ENCODE measurements at regions not wholly inside any gene's neighbourhood (a gene's known extent, or its start where the extent isn't known, plus 50 kb on each side); places are given as distances from the start of the nearest gene placed in this dataset.
"Not testable (repeated sequence)": the region's sequence is repeated elsewhere in the genome, so short reads cannot be mapped to it uniquely, and the experiment has no call there.

DNA sequence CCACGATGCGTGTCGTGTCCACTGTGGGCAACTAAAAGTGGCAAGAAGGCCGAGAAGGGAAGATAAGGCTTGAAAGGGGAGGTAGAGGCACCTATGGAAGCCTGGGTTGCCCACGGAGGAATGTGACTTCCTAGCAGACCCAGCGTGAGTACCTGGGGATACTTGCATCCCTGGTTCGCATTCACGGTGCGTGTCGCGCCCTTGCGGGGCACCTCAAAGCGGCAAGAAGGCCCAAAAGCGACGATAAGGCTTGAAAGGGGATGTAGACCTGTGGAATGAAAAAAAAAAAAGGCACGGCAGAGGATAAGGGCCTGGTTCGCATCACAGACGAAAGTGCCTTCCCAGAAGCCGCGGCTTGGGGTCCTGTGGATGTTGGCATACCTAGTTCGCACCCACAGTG, 282.9 kb downstream of the ALG10 start:
- no peaks in the 10 kb centered on the region for H3K36me3 ChIP-seq (ENCODE audit: insufficient read depth, low read length)
- no peak overlapping the region for H3K27ac ChIP-seq (ENCODE audit: low read depth, low read length)
- no peaks in the 10 kb centered on the region for H3K4me1 ChIP-seq (ENCODE audit: control insufficient read depth, insufficient read depth, low read length, unreplicated experiment)
- H3K4me3 ChIP-seq (ENCODE audit: low read depth, low read length) = no peak overlapping the region
- H3K79me2 ChIP-seq (ENCODE audit: control insufficient read depth, insufficient read depth, low read length, unreplicated experiment) = no peaks in the 10 kb centered on the region
- no peaks in the 10 kb centered on the region for H3K27me3 ChIP-seq (ENCODE audit: insufficient read depth, low read length)
- H2AFZ ChIP-seq (ENCODE audit: low read length, unreplicated experiment) = no peak overlapping the region

DNA sequence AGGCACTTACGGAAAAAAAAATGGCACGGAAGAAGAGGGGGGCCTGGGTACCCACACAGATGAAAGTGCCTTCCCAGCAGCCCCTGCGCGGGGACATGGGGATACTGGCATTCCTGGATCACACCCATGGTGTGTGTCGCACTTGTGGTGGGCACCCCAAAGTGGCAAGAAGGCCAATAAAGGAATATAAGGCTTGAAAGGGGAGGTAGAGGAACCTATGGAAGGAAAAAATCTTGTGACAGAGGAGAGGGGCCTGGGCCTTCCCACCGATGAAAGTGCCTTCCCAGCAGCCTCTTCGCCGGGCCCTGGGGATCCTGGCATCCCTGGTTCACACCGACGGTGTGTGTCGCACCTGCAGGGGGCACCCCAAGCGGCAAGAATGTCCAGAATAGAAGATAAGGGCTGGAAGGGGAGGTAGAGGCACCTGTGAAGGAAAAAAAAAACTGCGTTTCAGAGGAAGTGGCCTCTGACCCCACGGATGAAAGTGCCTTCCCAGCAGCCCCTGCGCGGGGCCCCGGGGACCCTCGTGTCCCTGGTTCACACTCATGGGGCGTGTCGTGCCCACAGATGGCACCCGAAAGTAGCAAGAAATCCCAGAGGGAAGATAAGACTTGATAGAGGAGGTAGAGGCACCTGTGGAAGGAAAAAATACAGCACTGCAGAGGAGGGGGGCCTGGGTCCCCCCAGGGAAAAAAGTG, 284.0 kb downstream of the ALG10 start:
- no peaks in the 10 kb centered on the region for H3K27me3 ChIP-seq (ENCODE audit: insufficient read depth, low read length)
- no peak overlapping the region for H2AFZ ChIP-seq (ENCODE audit: low read length, unreplicated experiment)
- no peak overlapping the region for H3K4me3 ChIP-seq (ENCODE audit: low read depth, low read length)
- no peaks in the 10 kb centered on the region for H3K36me3 ChIP-seq (ENCODE audit: insufficient read depth, low read length)
- H3K4me1 ChIP-seq (ENCODE audit: control insufficient read depth, insufficient read depth, low read length, unreplicated experiment) = no peaks in the 10 kb centered on the region
- no peaks in the 10 kb centered on the region for H3K79me2 ChIP-seq (ENCODE audit: control insufficient read depth, insufficient read depth, low read length, unreplicated experiment)
- no peak overlapping the region for H3K27ac ChIP-seq (ENCODE audit: low read depth, low read length)

DNA sequence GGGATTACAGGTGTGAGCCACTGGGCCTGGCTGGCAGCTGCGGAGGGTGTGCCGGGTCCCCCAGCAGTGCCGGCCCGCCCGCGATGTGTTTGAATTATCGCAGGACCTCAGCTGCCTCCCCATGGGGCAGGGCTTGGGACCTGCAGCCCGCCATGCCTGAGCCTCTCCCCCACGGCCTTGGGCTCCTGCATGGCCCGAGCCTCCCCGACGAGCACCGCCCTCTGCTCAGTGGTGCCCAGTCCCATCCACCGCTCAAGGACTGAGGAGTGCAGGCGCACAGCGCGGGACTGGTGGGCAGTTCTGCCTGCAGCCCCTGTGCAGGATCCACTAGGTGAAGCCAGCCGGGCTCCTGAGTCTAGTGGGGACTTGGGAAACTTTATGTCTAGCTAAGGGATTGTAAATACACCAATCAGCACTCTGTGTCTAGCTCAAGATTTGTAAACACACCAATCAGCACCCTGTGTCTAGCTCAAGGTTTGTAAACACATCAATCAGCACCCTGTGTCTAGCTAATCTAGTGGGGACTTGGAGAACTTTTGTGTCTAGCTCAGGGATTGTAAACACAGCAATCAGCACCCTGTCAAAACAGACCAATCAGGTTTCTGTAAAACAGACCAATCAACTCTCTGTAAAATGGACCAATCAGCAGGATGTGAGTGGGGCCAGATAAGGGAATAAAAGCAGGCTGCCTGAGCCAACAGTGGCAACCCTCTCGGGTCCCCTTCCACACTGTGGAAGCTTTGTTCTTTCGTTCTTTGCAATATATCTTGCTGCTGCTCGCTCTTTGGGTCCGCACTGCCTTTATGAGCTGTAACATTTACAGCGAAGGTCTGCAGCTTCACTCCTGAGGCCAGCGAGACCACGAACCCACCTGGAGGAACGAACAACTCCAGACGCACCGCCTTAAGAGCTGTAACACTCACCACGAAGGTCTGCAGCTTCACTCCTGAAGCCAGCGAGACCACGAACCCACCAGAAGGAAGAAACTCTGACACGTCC, 287.8 kb downstream of the ALG10 start:
- not testable (repeated sequence) for H3K4me1 ChIP-seq (ENCODE audit: control insufficient read depth, insufficient read depth, low read length, unreplicated experiment); H2AFZ ChIP-seq (ENCODE audit: low read length, unreplicated experiment); H3K36me3 ChIP-seq (ENCODE audit: insufficient read depth, low read length); H3K79me2 ChIP-seq (ENCODE audit: control insufficient read depth, insufficient read depth, low read length, unreplicated experiment); H3K27ac ChIP-seq (ENCODE audit: low read depth, low read length); H3K4me3 ChIP-seq (ENCODE audit: low read depth, low read length); H3K27me3 ChIP-seq (ENCODE audit: insufficient read depth, low read length)

DNA sequence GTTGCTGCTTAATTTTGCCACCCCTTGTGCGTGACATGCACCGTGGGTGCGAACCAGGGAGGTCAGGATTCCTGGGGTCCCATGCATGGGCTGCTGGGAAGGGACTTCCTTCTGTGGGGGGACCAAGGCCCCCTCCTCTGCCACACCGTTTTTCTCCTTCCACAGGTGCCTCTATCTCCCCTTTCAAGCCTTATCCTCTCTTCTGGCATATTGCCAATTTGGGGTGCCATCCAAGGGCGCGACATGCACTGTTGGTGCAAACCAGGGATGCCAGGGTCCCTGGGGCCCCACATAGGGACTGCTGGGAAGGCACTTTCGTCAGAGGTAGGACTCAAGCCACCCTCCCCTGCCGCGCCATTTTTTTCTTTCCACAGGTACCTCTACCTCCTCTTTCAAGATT, 289.0 kb downstream of the ALG10 start:
- Histone ChIP-seq H3K4me1 (ENCODE audit: control insufficient read depth, insufficient read depth, low read length, unreplicated experiment) (no peaks in the 10 kb centered on the region), H3K27ac (ENCODE audit: low read depth, low read length) (no peak overlapping the region), H3K4me3 (ENCODE audit: low read depth, low read length) (no peak overlapping the region), H3K36me3 (ENCODE audit: insufficient read depth, low read length) (no peaks in the 10 kb centered on the region), H2AFZ (ENCODE audit: low read length, unreplicated experiment) (no peak overlapping the region), H3K79me2 (ENCODE audit: control insufficient read depth, insufficient read depth, low read length, unreplicated experiment) (no peaks in the 10 kb centered on the region), H3K27me3 (ENCODE audit: insufficient read depth, low read length) (no peaks in the 10 kb centered on the region)

DNA sequence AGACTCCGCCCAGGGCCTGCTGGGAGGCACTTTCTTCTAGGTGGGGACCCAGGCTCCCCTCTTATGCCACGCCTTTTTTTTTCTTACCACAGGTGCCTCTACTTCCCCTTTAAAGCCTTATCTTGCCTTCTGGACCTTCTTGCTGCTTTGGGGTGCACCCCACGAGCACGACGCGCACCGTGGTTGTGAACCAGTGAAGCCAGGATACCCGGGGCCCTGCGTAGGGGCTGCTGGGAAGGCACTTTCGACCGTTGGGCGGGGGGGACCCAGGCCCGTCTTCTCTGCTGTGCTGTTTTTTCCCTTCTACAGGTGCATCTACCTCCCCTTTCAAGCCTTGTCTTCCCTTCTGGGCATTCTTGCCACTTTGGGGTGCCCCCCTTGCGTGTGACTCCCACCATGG, 305.4 kb downstream of the ALG10 start:
- H3K27me3 ChIP-seq (ENCODE audit: insufficient read depth, low read length) = no peaks in the 10 kb centered on the region
- no peaks in the 10 kb centered on the region for H3K36me3 ChIP-seq (ENCODE audit: insufficient read depth, low read length)
- no peak overlapping the region for H3K4me3 ChIP-seq (ENCODE audit: low read depth, low read length)
- no peaks in the 10 kb centered on the region for H3K79me2 ChIP-seq (ENCODE audit: control insufficient read depth, insufficient read depth, low read length, unreplicated experiment)
- no peak overlapping the region for H2AFZ ChIP-seq (ENCODE audit: low read length, unreplicated experiment)
- no peak overlapping the region for H3K27ac ChIP-seq (ENCODE audit: low read depth, low read length)
- H3K4me1 ChIP-seq (ENCODE audit: control insufficient read depth, insufficient read depth, low read length, unreplicated experiment) = no peaks in the 10 kb centered on the region

DNA sequence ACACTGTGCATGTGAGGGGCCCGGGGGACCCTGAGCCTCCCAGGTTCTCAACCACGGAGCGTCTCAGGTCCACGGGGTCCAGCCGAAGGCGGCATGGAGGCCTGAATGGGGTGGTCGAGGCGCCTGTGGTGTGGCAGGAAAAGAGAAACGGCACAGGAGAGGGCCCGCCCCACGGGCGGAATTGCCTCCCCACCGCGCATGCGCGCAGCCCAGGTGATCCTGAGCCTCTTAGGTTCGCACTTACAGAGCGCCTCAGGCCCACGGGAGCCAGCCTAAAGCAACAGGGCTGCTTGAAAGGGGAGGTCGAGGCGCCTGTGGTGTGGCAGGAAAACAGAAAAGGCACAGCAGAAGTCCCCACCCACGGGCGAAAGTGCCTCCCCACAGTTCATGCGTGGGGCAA, 311.0 kb downstream of the ALG10 start:
- Histone ChIP-seq H2AFZ (ENCODE audit: low read length, unreplicated experiment) (no peak overlapping the region), H3K36me3 (ENCODE audit: insufficient read depth, low read length) (no peaks in the 10 kb centered on the region), H3K4me3 (ENCODE audit: low read depth, low read length) (no peak overlapping the region), H3K27ac (ENCODE audit: low read depth, low read length) (no peak overlapping the region), H3K27me3 (ENCODE audit: insufficient read depth, low read length) (no peaks in the 10 kb centered on the region), H3K4me1 (ENCODE audit: control insufficient read depth, insufficient read depth, low read length, unreplicated experiment) (no peaks in the 10 kb centered on the region), H3K79me2 (ENCODE audit: control insufficient read depth, insufficient read depth, low read length, unreplicated experiment) (no peaks in the 10 kb centered on the region)

DNA sequence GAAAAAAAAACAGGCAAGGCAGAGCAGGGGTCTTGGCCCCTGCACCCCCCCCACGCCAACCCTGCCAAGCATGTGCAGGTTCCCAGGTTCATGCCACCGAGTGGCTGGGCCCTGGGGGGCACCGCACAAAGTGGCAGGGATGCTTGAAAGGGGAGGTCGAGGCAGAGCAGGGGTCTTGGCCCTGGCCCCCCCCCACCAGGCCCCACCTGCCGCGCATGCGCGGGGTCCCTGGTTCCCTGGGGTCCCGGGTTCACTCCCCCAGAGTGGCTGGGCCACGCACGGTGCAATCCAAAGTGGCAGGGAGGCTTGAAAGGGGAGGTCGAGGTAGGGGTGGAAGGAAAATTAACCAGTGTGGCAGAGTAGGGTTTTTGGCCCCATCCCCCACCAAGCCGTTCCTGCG, 312.2 kb downstream of the ALG10 start:
- Histone ChIP-seq H3K79me2 (ENCODE audit: control insufficient read depth, insufficient read depth, low read length, unreplicated experiment) (no peaks in the 10 kb centered on the region), H2AFZ (ENCODE audit: low read length, unreplicated experiment) (no peak overlapping the region), H3K4me3 (ENCODE audit: low read depth, low read length) (no peak overlapping the region), H3K27me3 (ENCODE audit: insufficient read depth, low read length) (no peaks in the 10 kb centered on the region), H3K4me1 (ENCODE audit: control insufficient read depth, insufficient read depth, low read length, unreplicated experiment) (no peaks in the 10 kb centered on the region), H3K27ac (ENCODE audit: low read depth, low read length) (no peak overlapping the region), H3K36me3 (ENCODE audit: insufficient read depth, low read length) (no peaks in the 10 kb centered on the region)

DNA sequence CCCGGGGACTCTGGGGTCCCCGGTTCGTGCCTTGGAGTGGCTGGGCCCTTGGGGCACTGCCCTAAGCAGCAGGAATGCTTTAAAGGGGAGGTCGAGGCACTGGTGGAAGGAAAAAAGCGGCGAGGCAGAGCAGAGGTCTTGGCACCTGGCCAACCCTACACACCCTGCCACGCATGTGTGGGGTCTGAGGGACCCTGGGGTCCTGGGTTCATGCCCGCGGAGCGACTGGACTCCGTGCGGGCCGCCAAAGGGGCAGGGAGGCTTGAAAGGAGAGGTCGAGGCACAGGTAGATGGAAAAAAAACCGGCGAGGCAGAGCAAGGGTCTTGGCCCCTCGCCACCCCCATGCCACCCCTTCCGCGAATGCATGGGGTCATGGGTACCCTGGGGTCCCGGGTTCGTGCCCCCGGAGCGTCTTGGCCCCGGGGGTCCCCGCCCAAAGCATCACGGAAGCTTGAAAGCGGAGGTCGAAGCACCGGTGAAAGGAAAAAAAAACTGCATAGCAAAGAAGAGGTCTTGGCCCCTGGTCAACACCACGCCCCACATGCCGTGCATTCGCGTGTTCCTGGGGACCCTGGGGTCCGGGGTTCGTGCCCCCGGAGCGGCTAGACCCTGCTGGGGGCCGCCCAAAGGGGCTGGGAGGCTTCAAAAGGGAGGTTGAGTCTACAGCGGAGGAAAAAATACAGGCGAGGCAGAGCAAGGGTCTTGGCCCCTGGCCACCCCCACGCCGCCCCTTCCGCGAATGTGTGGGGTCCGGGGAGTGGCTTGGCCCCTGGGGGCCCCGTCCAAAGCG, 312.9 kb downstream of the ALG10 start:
- no peaks in the 10 kb centered on the region for H3K27me3 ChIP-seq (ENCODE audit: insufficient read depth, low read length)
- no peak overlapping the region for H3K27ac ChIP-seq (ENCODE audit: low read depth, low read length)
- H2AFZ ChIP-seq (ENCODE audit: low read length, unreplicated experiment) = no peak overlapping the region
- no peaks in the 10 kb centered on the region for H3K79me2 ChIP-seq (ENCODE audit: control insufficient read depth, insufficient read depth, low read length, unreplicated experiment)
- H3K36me3 ChIP-seq (ENCODE audit: insufficient read depth, low read length) = no peaks in the 10 kb centered on the region
- no peaks in the 10 kb centered on the region for H3K4me1 ChIP-seq (ENCODE audit: control insufficient read depth, insufficient read depth, low read length, unreplicated experiment)
- no peak overlapping the region for H3K4me3 ChIP-seq (ENCODE audit: low read depth, low read length)

DNA sequence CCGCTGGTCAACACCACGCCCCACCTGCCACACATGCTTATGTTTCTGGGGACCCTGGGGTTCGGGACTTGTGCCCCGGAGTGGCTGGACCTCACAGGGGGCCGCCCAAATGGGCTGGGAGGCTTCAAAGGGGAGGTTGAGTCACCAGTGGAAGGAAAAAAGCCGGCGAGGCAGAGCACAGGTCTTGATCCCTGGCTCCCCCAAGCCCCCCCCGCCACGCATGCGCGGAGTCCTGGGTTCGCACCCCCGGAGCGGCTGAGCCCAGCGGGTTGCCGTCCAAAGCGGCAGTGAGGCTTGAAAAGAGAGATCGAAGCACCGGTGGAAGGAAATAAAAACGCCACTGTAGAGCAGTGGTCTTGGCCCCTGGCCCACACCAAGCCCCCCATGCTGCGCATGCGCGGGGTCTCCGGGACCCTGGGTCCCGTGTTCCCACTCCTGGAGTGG, 313.5 kb downstream of the ALG10 start:
- no peak overlapping the region for H3K27ac ChIP-seq (ENCODE audit: low read depth, low read length)
- H3K4me3 ChIP-seq (ENCODE audit: low read depth, low read length) = no peak overlapping the region

DNA sequence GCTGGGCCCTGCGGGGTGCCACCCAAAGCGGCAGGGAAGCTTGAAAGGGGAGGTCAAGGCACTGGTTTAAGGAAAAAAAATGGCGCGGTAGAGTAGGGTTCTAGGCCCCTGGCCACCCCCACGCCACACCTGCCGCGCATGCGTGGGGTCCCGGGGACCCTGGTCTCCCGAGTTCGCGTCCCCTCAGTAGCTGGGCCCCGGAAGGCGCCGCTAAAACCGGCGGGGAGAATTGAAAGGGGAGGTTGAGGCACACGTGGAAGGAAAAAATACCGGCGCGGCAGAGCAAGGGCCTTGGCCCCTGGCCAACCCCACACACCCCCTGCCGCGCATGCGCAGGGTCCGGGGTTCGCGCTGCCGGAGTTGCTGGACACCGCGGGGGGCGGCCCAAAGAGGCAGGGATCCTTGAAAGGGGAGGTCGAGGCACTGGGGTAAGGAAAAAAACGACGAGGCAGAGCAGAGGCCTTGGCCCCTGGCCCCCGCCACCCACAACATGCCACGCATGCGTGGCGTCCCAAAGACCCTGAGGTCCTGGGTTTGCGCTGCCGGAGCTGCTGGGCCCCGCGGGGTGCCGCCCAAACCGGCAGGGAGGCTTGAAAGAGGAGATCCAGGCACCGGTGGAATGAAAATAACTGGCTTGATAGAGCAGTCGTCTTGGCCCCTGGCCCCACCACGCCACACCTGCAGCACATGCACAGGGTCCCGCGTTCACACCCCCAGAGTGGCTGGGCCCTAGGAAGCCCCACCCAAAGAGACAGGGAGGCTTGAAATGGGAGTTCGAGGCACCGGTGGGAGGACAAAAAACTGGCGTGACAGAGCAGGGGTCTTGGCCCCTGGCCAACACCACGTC, 314.5 kb downstream of the ALG10 start:
- no peaks in the 10 kb centered on the region for H3K4me1 ChIP-seq (ENCODE audit: control insufficient read depth, insufficient read depth, low read length, unreplicated experiment)
- H3K36me3 ChIP-seq (ENCODE audit: insufficient read depth, low read length) = no peaks in the 10 kb centered on the region
- H3K27me3 ChIP-seq (ENCODE audit: insufficient read depth, low read length) = no peaks in the 10 kb centered on the region
- H3K27ac ChIP-seq (ENCODE audit: low read depth, low read length) = no peak overlapping the region
- H3K79me2 ChIP-seq (ENCODE audit: control insufficient read depth, insufficient read depth, low read length, unreplicated experiment) = no peaks in the 10 kb centered on the region
- no peak overlapping the region for H3K4me3 ChIP-seq (ENCODE audit: low read depth, low read length)
- no peak overlapping the region for H2AFZ ChIP-seq (ENCODE audit: low read length, unreplicated experiment)

More for the DNA sequence above, 313.5 kb downstream of the ALG10 start:
- Histone ChIP-seq H2AFZ (ENCODE audit: low read length, unreplicated experiment) (no peak overlapping the region), H3K27me3 (ENCODE audit: insufficient read depth, low read length) (no peaks in the 10 kb centered on the region), H3K79me2 (ENCODE audit: control insufficient read depth, insufficient read depth, low read length, unreplicated experiment) (no peaks in the 10 kb centered on the region), H3K36me3 (ENCODE audit: insufficient read depth, low read length) (no peaks in the 10 kb centered on the region), H3K4me1 (ENCODE audit: control insufficient read depth, insufficient read depth, low read length, unreplicated experiment) (no peaks in the 10 kb centered on the region)

All from ACC112 (cell line).